GM20431 (cell line): ENCODE measurements at regions not wholly inside any gene's neighbourhood (a gene's known extent, or its start where the extent isn't known, plus 50 kb on each side); places are given as distances from the start of the nearest gene placed in this dataset.
"Not testable (repeated sequence)": the region's sequence is repeated elsewhere in the genome, so short reads cannot be mapped to it uniquely, and the experiment has no call there.

ENCODE experiments used
- in situ Hi-C: fragments of 300-500 bp; cut with MseI, MboI; formaldehyde crosslinking; loops from one replicate; pipeline ENCODE4 v1.15.0; 2020; ENCODE audit warnings: low sequenced_read_pairs; ENCODE audit not compliant: unreplicated experiment

DNA sequence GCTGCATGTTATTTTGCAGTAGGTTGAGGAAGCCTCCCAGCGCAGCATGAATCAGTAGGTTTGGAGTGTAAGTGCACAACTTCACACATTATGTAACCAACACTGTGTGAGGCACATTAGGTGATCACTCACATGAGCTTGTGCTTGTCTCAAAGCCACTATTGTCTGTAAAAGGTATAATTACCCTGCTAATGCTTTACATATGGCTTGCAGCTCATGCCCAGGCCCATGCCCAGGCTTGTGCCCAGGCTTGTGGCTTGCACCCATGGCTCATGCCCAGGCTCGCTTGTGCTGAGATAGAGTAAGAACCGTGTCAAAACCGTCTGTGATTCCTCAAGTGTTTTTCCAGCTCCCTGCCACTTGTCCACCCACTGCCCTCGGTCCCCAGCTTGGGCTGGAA, 596.3 kb downstream of the LTN1 start:
- in situ Hi-C loops: no loop called here

- in situ Hi-C loops: no loop called here
Measured at GRCh38 chr21:28393279-28393678, 599.4 kb downstream of the LTN1 start.

- in situ Hi-C loops: no loop called here
Measured at GRCh38 chr21:28391938-28392849, 600.5 kb downstream of the LTN1 start.

DNA sequence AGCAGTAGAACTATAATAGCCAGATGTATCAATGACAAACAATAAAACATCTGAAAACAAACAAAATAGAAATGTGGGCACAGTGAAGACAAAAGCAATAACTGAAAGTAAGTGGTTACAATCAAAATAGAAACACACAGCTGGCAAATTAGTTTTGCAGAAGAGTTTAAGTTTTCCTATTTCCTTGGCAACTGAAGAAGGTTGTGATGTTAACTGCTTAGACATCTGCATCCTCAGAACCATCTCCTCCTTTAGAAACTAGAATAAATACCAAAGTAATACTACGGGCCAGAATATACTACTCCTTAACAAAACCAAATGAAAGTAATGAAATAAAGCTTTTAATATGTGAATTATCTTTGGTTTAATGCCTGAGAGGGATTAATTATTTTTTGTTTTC, 605.5 kb downstream of the LTN1 start:
- in situ Hi-C loops: no loop called here

DNA sequence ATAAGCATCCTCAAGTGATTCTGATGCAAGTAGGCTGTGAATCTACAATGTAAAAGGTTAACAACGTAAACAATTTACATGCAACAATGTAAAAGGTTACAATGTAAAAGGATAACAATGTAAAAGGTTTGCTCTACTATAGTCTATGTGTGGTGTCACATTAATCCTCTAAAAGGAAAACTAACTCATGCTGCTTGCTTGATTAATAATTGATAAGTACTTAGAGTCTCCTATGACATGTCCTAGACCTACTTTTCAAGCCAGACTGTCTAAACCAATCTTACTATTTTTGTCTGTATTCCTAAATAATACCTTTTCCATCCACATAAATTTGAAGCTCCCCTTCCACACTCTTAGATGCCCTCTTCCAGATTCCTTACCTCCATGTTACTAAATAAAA, 606.8 kb downstream of the LTN1 start:
- in situ Hi-C loops: no loop called here

GRCh38 chr21:28381000-28381745, 611.5 kb downstream of the LTN1 start:
- in situ Hi-C loops: not testable (repeated sequence)

DNA sequence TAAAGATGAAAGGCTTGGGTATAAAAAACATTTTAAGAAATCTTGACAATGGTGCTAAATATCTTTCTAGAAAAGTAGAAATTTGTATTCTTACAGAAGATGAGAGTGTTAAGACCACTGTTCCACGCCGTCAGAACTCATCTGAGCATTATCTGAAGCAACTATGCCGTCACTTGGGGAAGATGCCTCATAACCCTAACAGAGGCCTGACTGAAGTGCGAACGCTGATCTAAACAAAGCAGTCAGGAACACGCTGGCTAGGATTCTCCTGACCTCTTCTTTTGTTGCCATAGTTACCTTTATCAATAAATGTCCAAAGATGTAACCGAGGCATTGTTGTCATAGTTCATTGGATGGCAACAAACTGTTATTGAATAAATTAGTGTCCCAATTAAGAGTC, 612.4 kb downstream of the LTN1 start:
- in situ Hi-C loops: no loop called here

- in situ Hi-C loops: no loop called here
Measured at GRCh38 chr21:28378026-28378425, 614.7 kb downstream of the LTN1 start.

- in situ Hi-C loops: no loop called here
Measured at GRCh38 chr21:28375708-28376385, 616.8 kb downstream of the LTN1 start.

- in situ Hi-C loops: no loop called here
Measured at GRCh38 chr21:28374881-28375280, 617.8 kb downstream of the LTN1 start.

GRCh38 chr21:28371713-28372112, 621.0 kb downstream of the LTN1 start:
- in situ Hi-C loops: no loop called here

GRCh38 chr21:28359300-28359699, 633.4 kb downstream of the LTN1 start:
- in situ Hi-C loops: no loop called here

GRCh38 chr21:28358702-28359101, 634.0 kb downstream of the LTN1 start:
- in situ Hi-C loops: no loop called here

- in situ Hi-C loops: no loop called here
Measured at GRCh38 chr21:28358170-28358569, 634.5 kb downstream of the LTN1 start.

GRCh38 chr21:28357743-28358142, 634.9 kb downstream of the LTN1 start:
- in situ Hi-C loops: no loop called here

DNA sequence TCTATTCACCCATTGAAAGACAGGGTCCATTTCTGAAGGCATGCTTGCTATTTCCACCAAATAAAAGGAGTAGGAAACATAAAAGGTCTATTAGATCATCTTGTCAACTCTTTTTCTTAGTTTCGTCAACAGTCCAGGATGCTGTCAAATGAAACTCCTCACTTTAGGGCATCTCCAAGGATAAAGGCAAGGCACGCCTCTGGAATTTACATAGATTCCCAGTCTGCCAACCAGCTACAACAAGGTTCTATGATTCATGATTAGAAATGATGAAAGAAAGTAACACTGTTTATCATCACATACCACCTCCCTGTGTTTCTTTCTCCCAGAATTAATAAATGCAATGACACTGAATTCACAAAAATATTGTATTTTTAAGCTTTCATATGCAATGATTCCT, 636.3 kb downstream of the LTN1 start:
- in situ Hi-C loops: no loop called here

- in situ Hi-C loops: no loop called here
Measured at GRCh38 chr21:28345934-28346333, 646.7 kb downstream of the LTN1 start.

GRCh38 chr21:28344985-28345384, 647.7 kb downstream of the LTN1 start:
- in situ Hi-C loops: no loop called here

GRCh38 chr21:28342212-28342810, 650.4 kb downstream of the LTN1 start:
- in situ Hi-C loops: no loop called here

- in situ Hi-C loops: no loop called here
Measured at GRCh38 chr21:28339403-28339802, 653.3 kb downstream of the LTN1 start.
